H9 (cell line): ENCODE measurements at regions not wholly inside any gene's neighbourhood (a gene's known extent, or its start where the extent isn't known, plus 50 kb on each side); places are given as distances from the start of the nearest gene placed in this dataset.

Experiments
- DNase-seq: peaks from one replicate; pipeline ENCODE4 v3.0.0-alpha.2; 2017
- H2AFZ ChIP-seq: one replicate; pipeline ENCODE4 v1.6.1; 2013; ENCODE audit warnings: mild to moderate bottlenecking, low read length, control low read depth, moderate library complexity
- H2AK5ac ChIP-seq: 2 replicates; pipeline ENCODE4 v1.6.1; 2013; ENCODE audit warnings: low read length, control low read depth, mixed read lengths; ENCODE audit not compliant: insufficient read length
- H2BK120ac ChIP-seq: one replicate; pipeline ENCODE4 v1.6.1; 2013; ENCODE audit warnings: low read depth, mild to moderate bottlenecking, low read length, control low read depth, inconsistent platforms; ENCODE audit not compliant: poor library complexity, severe bottlenecking
- H2BK12ac ChIP-seq: 2 replicates; pipeline ENCODE4 v1.6.1; 2013; ENCODE audit warnings: low read length, control low read depth, mixed read lengths, low read depth; ENCODE audit not compliant: insufficient read length
- H2BK15ac ChIP-seq: 2 replicates; pipeline ENCODE4 v1.6.1; 2013; ENCODE audit warnings: low read depth, low read length, control low read depth
- H2BK20ac ChIP-seq: one replicate; pipeline ENCODE4 v1.6.1; 2013; ENCODE audit warnings: low read depth, mild to moderate bottlenecking, low read length, control low read depth, inconsistent platforms; ENCODE audit not compliant: poor library complexity, severe bottlenecking
- H2BK5ac ChIP-seq: 2 replicates; pipeline ENCODE4 v1.6.1; 2013; ENCODE audit warnings: low read length, control low read depth, mixed read lengths; ENCODE audit not compliant: insufficient read length
- H3K14ac ChIP-seq: 2 replicates; pipeline ENCODE4 v1.6.1; 2013; ENCODE audit warnings: low read length, control low read depth; ENCODE audit not compliant: insufficient read depth
- H3K18ac ChIP-seq: 2 replicates; pipeline ENCODE4 v1.6.1; 2013; ENCODE audit warnings: low read depth, mild to moderate bottlenecking, mixed read lengths, low read length, control low read depth; ENCODE audit not compliant: insufficient read length
- H3K23ac ChIP-seq: 2 replicates; pipeline ENCODE4 v1.6.1; 2013; ENCODE audit warnings: low read length, control low read depth, mixed read lengths, low read depth; ENCODE audit not compliant: insufficient read length
- H3K23me2 ChIP-seq: 2 replicates; pipeline ENCODE4 v1.6.1; 2013; ENCODE audit warnings: low read depth, mild to moderate bottlenecking, mixed read lengths, low read length, control low read depth; ENCODE audit not compliant: insufficient read length, poor library complexity, severe bottlenecking
- H3K27ac ChIP-seq: 2 replicates; pipeline ENCODE4 v1.5.1; 2013; ENCODE audit warnings: low read length, control low read depth, mixed read lengths, low read depth; ENCODE audit not compliant: insufficient read length
- H3K27me3 ChIP-seq: 2 replicates; pipeline ENCODE4 v1.6.1; 2013; ENCODE audit warnings: low read length, control low read depth, inconsistent platforms; ENCODE audit not compliant: insufficient read depth
- H3K4ac ChIP-seq: 2 replicates; pipeline ENCODE4 v1.6.1; 2013; ENCODE audit warnings: low read depth, mild to moderate bottlenecking, control low read depth, inconsistent platforms, low read length, moderate library complexity
- H3K4me1 ChIP-seq: 2 replicates; pipeline ENCODE4 v1.6.1; 2013; ENCODE audit warnings: low read length, control low read depth, inconsistent platforms; ENCODE audit not compliant: insufficient read depth
- H3K4me2 ChIP-seq: 2 replicates; pipeline ENCODE4 v1.6.1; 2013; ENCODE audit warnings: low read length, control low read depth, mixed read lengths; ENCODE audit not compliant: insufficient read length, insufficient read depth
- H3K56ac ChIP-seq: 2 replicates; pipeline ENCODE4 v1.6.1; 2013; ENCODE audit warnings: low read depth, mild to moderate bottlenecking, mixed read lengths, low read length, control low read depth; ENCODE audit not compliant: insufficient read length
- H3K79me1 ChIP-seq: 2 replicates; pipeline ENCODE4 v1.6.1; 2013; ENCODE audit warnings: low read depth, mild to moderate bottlenecking, moderate library complexity, low read length, control low read depth, inconsistent platforms; ENCODE audit not compliant: insufficient read depth, poor library complexity, severe bottlenecking
- H3K79me2 ChIP-seq: 2 replicates; pipeline ENCODE4 v1.6.1; 2013; ENCODE audit warnings: low read length, control low read depth, inconsistent platforms; ENCODE audit not compliant: insufficient read depth
- H3K9ac ChIP-seq: 2 replicates; pipeline ENCODE4 v1.6.1; 2013; ENCODE audit warnings: low read length, control low read depth, mixed read lengths; ENCODE audit not compliant: insufficient read length; ENCODE audit errors: extremely low read depth
- H3K9me3 ChIP-seq: one replicate; pipeline ENCODE4 v1.6.1; 2013; ENCODE audit warnings: low read depth, low read length, inconsistent platforms; ENCODE audit not compliant: control insufficient read depth
- H3T11ph ChIP-seq: one replicate; pipeline ENCODE4 v1.6.1; 2013; ENCODE audit warnings: mild to moderate bottlenecking, low read length, control low read depth, inconsistent platforms
- H4K20me1 ChIP-seq: one replicate; pipeline ENCODE4 v1.6.1; 2013; ENCODE audit not compliant: control insufficient read depth, insufficient read length, insufficient read depth
- H4K5ac ChIP-seq: 2 replicates; pipeline ENCODE4 v1.6.1; 2013; ENCODE audit warnings: low read depth, mild to moderate bottlenecking, mixed read lengths, low read length, control low read depth; ENCODE audit not compliant: insufficient read length
- H4K8ac ChIP-seq: replicated peaks from 2 replicates; pipeline ENCODE4 v1.6.1; 2013; ENCODE audit warnings: low read length, control low read depth, mixed read lengths, low read depth; ENCODE audit not compliant: insufficient read length
- H4K91ac ChIP-seq: 2 replicates; pipeline ENCODE4 v1.6.1; 2013; ENCODE audit warnings: low read depth, mild to moderate bottlenecking, moderate library complexity, mixed read lengths, low read length, control low read depth; ENCODE audit not compliant: insufficient read length
- H3K27ac Mint-ChIP-seq, 3 experiments: 2 replicates in 2 of 3; 3 replicates in 1 of 3; pipeline ENCODE4 v1.8.0; 2020 to 2021; ENCODE audit warnings: mixed read lengths in 3 of 3, mild to moderate bottlenecking in 1 of 3, moderate library complexity in 1 of 3
- H3K27me3 Mint-ChIP-seq: 2 replicates; pipeline ENCODE4 v1.8.0; 2021; ENCODE audit warnings: low read depth, mild to moderate bottlenecking, moderate library complexity, mixed read lengths
- H3K36me3 Mint-ChIP-seq, 3 experiments: 2 replicates in 2 of 3; 3 replicates in 1 of 3; pipeline ENCODE4 v1.8.0; 2020 to 2021; ENCODE audit warnings: low read depth in 3 of 3, mixed read lengths in 3 of 3; ENCODE audit not compliant: insufficient read depth in 1 of 3
- H3K4me1 Mint-ChIP-seq, 2 experiments: 2 replicates each; pipeline ENCODE4 v1.8.0; 2020; ENCODE audit warnings: mixed read lengths in 2 of 2
- H3K4me3 Mint-ChIP-seq, 2 experiments: 2 replicates in 1 of 2; 3 replicates in 1 of 2; pipeline ENCODE4 v1.8.0; 2020 to 2021; ENCODE audit warnings: mild to moderate bottlenecking in 2 of 2, mixed read lengths in 2 of 2, moderate library complexity in 1 of 2
- H3K9me3 Mint-ChIP-seq, 2 experiments: 2 replicates in 1 of 2; 3 replicates in 1 of 2; pipeline ENCODE4 v1.8.0; 2020; ENCODE audit warnings: mild to moderate bottlenecking in 2 of 2, mixed read lengths in 2 of 2, moderate library complexity in 1 of 2
- WGBS: extraction: QIAGEN DNeasy Blood & Tissue Kit; methylation state at CpG from one replicate; pipeline ENCODE4 v1.1.7; 2013; ENCODE audit warnings: missing lambda C conversion rate, low lambda C conversion rate, mixed read lengths; ENCODE audit not compliant: insufficient read length; ENCODE audit errors: extremely low coverage; 5-methylcytosine and 5-hydroxymethylcytosine counted together
- TF ChIP-seq, protein P1 (sequence below): fragments of 200-600 bp; sonication (generic); conservative IDR thresholded peaks from 3 replicates; pipeline ENCODE4 v1.8.0; 2021; ENCODE audit warnings: antibody characterized with exemption, mild to moderate bottlenecking

DNA sequence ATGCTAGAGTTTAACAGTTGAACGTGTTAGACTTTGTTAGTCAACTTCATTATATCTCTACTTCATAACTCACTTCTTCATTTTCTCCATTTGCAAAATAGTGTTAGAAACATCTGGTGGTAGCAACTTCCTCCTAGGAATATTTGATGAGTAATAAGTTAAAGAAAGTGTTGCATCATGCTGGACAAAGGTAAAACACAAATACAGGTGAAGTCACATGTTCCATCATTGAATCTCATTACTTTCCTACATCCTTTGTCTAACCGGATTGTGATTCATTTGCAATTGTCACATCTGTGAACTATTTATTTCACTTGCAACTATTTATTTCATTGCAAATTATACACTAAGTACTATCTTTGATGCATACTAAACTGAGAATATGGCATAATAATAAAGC lies 186.5 kb downstream of the TUSC7 start:
- Histone ChIP-seq H3K27me3 (no peaks in the 10 kb centered on the region), H3K14ac (no peak overlapping the region), H2BK5ac (no peak overlapping the region), H3K4ac (no peak overlapping the region), H4K5ac (no peak overlapping the region), H3K27ac (no peak overlapping the region), H2BK20ac (no peak overlapping the region), H2AK5ac (no peak overlapping the region), H3T11ph (no peak overlapping the region), H3K9ac (no peak overlapping the region), H3K23me2 (no peaks in the 10 kb centered on the region), H3K18ac (no peak overlapping the region), H2BK12ac (no peak overlapping the region), H4K8ac (no peak overlapping the region), H3K4me1 (no peaks in the 10 kb centered on the region), H4K20me1 (no peaks in the 10 kb centered on the region), H4K91ac (no peak overlapping the region), H3K56ac (no peak overlapping the region), H2BK15ac (no peak overlapping the region), H2BK120ac (no peak overlapping the region), H3K79me2 (no peaks in the 10 kb centered on the region), H3K23ac (no peak overlapping the region), H3K9me3 (no peaks in the 10 kb centered on the region), H3K79me1 (no peaks in the 10 kb centered on the region), H2AFZ (no peak overlapping the region), H3K4me2 (no peak overlapping the region)
- Mint-ChIP-seq H3K36me3 (no peaks in the 10 kb centered on the region), H3K9me3 (no peaks in the 10 kb centered on the region), H3K4me3 (no peak overlapping the region), H3K27me3 (no peaks in the 10 kb centered on the region), H3K27ac (no peak overlapping the region), H3K4me1 (no peaks in the 10 kb centered on the region)
- TF ChIP-seq, protein P1, sequence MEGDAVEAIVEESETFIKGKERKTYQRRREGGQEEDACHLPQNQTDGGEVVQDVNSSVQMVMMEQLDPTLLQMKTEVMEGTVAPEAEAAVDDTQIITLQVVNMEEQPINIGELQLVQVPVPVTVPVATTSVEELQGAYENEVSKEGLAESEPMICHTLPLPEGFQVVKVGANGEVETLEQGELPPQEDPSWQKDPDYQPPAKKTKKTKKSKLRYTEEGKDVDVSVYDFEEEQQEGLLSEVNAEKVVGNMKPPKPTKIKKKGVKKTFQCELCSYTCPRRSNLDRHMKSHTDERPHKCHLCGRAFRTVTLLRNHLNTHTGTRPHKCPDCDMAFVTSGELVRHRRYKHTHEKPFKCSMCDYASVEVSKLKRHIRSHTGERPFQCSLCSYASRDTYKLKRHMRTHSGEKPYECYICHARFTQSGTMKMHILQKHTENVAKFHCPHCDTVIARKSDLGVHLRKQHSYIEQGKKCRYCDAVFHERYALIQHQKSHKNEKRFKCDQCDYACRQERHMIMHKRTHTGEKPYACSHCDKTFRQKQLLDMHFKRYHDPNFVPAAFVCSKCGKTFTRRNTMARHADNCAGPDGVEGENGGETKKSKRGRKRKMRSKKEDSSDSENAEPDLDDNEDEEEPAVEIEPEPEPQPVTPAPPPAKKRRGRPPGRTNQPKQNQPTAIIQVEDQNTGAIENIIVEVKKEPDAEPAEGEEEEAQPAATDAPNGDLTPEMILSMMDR: no peak
- WGBS: no CpG with 5 or more reads among the region's 2 CpGs
- no peak for DNase-seq
